Fibroblast of lung (primary cell): ENCODE measurements at regions not wholly inside any gene's neighbourhood (a gene's known extent, or its start where the extent isn't known, plus 50 kb on each side); places are given as distances from the start of the nearest gene placed in this dataset.

Experiments
- EZH2 ChIP-seq: IDR thresholded peaks from 2 replicates; pipeline ENCODE4 v1.5.1; 2012; ENCODE audit warnings: low read length, control low read depth, mild to moderate bottlenecking; ENCODE audit errors: missing control alignments
- TF ChIP-seq, protein P1 (sequence below), 2 donors: IDR thresholded peaks in 1 of 2; conservative IDR thresholded peaks in 1 of 2; 1 replicate in 1 of 2; 2 replicates in 1 of 2; pipeline ENCODE4 v1.5.1; 2011 to 2012; ENCODE audit warnings: low read length in 2 of 2, control low read depth in 1 of 2, inconsistent platforms in 1 of 2, low read depth in 1 of 2, mild to moderate bottlenecking in 1 of 2

DNA sequence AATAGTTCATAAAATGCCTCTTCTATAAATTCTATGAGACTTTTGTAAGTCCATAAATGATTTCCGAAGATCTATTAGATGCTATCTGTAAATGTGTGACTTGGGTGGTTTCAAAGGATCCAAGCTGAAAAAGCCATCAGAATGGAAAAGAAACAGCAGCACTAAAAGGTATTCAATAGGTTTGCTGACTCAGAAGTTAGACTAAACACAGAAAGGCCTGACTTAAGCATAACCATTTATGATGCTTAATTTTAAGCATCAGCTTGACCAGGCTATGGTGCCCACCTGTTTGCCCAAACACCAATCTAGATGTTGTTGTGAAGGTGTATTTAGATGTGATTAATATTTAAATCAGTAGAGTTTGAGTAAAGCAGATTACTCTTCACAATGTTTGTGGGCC, 513.5 kb downstream of the TFAP2A start:
- TF ChIP-seq, protein P1, sequence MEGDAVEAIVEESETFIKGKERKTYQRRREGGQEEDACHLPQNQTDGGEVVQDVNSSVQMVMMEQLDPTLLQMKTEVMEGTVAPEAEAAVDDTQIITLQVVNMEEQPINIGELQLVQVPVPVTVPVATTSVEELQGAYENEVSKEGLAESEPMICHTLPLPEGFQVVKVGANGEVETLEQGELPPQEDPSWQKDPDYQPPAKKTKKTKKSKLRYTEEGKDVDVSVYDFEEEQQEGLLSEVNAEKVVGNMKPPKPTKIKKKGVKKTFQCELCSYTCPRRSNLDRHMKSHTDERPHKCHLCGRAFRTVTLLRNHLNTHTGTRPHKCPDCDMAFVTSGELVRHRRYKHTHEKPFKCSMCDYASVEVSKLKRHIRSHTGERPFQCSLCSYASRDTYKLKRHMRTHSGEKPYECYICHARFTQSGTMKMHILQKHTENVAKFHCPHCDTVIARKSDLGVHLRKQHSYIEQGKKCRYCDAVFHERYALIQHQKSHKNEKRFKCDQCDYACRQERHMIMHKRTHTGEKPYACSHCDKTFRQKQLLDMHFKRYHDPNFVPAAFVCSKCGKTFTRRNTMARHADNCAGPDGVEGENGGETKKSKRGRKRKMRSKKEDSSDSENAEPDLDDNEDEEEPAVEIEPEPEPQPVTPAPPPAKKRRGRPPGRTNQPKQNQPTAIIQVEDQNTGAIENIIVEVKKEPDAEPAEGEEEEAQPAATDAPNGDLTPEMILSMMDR (conservative IDR thresholded peaks at IDR 0.05 in 1 of 2, IDR thresholded peaks at IDR 0.05 in 1 of 2; ENCODE audit: low read depth in 1 of 2, low read length in 2 of 2): no peak
- TF ChIP-seq EZH2: no peak
